ENCODE measurements at regions not wholly inside any gene's neighbourhood (a gene's known extent, or its start where the extent isn't known, plus 50 kb on each side); places are given as distances from the start of the nearest gene placed in this dataset.
"Not testable (repeated sequence)": the region's sequence is repeated elsewhere in the genome, so short reads cannot be mapped to it uniquely, and the experiment has no call there.

DNA sequence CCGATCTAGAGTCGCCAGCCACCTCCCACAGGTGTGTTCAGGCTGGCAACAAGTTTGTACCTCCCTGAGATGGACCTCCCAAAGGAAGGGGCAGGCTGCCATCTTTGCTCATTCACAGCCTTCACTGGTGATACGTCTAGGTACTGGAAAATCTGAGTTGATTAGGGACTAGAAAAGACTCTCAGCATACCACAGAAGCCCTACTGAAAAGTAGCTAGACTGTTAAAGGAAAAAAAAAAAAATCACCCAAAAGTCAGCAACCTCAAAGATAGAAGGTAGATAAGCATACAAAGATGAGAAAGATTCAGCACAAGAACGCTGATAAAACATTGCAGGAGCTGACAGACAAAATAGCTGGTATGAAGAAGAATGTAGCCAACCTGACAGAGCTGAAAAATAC, 128.6 kb upstream of the WDR75 start:
- no peak for DNase-seq

DNA sequence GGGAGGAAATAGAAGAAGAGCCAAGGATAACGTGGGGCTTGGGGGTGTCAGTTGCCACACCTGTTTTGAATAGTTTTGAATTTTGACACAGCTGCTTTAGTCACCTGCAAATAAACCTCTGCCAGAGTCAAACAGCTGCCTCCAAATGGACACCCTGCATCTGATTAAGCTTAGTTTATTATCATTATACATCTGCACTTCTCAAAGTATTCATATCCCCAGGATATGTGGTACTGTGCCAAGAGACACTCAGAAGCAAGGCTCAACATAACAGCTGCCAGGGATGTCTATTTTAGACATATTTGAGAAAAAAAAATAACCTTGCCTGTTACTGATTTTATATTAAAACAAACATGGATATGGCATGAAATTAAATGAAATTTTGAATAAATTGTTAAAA, 122.5 kb upstream of the WDR75 start:
- DNase-seq: no peak

DNA sequence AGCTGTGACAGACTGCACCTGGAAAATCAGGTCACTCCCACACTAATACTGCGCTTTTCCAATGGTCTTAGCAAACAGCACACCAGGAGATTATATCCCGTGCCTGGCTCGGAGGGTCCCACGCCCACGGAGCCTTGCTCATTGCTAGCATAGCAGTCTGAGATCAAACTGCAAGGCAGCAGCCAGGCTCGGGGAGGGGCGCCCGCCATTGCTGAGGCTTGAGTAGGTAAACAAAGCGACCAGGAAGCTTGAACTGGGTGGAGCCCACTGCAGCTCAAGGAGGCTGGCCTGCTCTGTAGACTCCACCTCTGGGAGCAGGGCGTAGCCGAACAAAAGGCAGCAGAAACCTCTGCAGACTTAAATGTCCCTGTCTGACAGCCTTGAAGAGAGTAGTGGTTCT, 121.8 kb upstream of the WDR75 start:
- DNase-seq: not testable (repeated sequence)

DNA sequence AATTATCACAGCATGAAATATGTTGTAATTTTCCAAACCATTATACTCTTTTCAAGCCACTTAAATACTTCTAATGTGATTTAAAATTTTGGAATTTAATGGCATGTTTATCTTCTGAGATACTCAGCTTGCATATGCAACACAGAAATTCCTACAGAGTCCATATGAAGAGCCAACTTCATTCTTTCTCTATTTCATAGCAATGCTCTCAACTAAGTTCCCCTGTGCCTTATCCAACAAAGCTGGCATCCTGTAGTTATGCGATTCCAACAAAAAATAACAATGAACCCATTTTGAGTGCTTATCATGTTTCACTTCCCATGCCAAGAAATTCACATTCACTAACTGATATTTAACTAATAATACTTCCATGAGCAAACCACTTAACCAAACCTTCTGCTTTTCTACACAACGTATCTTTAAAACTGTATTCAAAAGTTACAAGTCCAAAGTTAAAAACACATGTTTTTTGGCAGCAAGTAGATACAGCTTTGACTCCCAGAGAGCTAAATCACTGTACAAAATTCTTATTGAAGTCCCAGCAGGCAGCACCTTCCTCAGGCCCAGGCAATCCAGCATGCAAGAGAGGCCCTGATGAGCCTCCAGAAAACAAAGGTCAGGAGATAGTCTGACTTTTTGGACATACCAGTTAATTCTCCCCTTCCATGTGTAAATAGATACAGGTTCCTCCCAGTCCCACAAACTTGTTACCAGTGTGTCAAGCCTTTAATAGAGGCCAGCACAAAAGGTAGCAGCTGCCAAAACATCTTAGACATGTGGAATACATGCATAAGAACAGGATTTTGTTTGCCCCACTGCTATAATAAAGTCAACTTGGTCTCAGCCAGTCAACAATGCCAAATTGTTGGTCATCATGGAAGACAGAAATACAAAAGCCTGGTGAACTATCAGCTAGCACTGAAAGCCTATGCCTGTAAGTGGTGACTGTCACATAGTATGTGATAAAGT, 113.1 kb upstream of the WDR75 start:
- peak; percentile 84 for DNase-seq

DNA sequence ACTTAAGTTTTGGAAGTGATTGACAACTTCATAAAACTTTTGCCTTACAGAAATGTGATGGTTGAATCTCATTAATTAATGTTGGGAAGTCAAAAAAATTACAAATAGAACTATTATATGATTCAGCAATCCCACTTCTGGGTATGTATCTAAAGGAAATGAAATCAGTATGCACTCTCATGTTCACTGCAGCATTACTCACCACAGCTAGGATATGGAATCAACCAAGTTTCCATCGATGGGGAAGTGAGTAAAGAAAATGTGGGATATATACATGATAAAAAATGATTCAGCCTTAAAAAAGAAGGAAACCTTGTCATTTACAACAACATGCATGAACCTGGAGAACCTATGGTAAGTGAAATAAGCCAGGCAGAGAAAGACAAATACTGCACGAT, 112.4 kb upstream of the WDR75 start:
- DNase-seq: peak; percentile 82

DNA sequence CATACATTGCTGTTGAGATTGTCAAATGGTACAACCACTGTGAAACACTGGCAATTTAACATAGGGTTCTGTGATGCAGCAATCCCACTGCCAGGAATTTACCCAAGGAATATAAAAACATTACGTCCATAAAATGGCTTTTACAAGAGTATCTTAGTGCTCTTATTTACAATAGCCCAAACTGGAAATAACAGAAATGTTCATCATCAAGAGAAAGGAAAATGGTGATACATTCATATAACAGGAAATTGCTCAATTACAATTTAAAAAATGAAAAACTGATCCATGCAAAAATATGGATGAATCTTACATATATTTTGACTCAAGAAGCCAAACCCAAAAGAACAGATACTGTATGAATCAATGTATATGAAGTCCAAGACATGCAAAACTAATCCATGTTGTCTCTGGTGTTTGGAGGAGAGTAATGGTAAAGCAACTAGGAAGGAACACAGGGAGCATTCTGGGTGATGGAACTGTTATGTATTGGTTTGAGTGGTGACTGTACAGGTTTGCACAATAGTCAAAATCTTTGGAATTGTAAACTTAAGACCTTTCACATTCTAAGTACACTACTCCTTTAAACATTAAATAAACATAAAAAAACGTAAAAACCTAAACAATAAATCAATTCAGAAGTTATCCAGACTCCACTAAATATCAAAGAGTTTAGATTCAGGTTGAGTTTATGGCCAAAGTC, 104.8 kb upstream of the WDR75 start:
- DNase-seq: no peak

DNA sequence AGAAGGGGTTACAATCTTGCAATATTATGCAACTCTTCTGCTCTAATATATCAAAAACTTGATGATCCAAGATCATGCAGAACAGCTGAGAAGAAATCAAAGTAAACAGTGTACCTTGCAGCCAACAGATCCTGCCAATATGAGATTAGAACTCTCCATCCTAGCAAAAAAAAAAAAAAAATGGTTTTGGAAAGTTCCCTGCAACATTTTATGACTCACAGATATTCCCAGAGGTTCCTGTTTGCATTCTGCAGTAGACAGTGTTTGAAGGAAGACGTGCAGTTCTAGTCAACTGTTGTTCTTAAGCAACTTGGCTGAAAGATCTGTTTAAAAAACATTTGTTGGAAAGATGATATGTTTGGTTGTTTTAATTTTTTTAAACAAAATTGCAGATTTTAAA, 103.6 kb upstream of the WDR75 start:
- peak; percentile 72 for DNase-seq

DNA sequence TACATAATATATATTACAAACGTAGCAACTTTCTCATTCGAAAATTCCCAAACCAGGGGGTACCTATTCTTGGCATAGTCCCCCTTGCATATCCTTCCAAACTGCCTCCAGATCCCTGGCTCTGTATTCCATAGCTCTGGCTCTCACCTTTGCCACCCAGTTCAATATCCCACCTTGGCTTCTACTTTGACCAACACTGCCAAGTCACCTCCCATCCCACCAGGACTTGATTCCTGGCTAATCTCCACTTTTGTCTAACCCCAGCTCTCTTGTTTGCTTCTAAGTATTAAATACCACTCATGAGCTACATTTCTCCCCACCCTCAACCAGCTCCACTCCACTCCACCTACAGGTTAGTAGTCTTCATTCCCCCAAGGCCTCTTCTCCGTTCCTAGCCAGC, 103.2 kb upstream of the WDR75 start:
- DNase-seq: no peak

DNA sequence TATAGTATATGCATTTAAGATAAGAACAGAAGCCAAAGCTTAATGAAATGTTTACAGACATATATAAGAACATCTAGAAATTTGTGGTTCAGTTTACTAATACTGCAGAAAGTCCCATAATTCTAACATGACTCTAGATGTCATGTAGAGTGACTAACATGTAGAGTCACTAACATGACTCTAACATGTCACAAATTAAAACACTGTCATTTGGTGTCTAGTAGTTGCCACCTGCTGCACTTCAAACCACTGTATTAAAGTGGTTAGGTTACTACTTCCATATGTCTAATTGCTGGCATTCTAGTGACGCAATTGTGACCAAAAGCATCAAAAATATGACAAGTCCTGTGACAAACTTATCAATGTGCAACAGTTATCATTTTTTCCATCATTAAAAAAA, 100.2 kb upstream of the WDR75 start:
- no peak for DNase-seq

DNA sequence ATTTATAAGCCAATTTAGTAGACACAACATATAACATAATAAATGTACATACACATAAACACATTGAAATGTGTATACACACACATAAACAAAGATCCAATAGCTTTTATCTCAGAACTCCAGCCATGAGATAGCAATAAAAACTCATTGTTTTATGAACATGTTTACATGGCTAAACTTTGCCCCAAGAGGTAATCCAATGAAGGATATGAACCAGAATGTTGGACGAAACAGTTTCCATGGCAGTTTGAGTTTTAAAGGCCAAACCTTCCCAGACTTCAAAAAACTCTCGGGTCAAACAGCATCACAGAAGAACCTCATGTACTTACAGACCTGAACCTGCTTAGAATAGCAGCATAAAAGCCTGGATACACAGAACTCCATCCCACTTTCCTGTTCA, 97.2 kb upstream of the WDR75 start:
- DNase-seq: no peak

DNA sequence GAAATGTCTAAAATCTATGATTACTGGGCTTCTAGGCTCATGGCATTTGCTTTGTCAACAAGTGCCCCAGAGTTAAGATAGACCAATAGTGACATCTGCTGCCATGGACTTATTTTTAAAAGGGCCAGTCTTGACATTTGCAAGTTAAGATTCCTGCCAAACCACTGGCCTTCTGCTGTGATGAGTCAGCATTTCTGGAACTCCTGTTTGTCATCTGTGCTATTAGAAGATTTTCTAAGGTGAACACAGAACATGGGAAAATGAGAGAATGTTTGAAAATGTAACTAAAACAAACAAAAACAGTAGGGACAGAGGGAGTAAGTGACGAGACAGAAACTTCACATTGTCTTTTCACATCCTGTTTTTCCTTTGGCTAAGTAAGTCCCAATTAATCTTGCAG, 93.7 kb upstream of the WDR75 start:
- peak; percentile 95 for DNase-seq

DNA sequence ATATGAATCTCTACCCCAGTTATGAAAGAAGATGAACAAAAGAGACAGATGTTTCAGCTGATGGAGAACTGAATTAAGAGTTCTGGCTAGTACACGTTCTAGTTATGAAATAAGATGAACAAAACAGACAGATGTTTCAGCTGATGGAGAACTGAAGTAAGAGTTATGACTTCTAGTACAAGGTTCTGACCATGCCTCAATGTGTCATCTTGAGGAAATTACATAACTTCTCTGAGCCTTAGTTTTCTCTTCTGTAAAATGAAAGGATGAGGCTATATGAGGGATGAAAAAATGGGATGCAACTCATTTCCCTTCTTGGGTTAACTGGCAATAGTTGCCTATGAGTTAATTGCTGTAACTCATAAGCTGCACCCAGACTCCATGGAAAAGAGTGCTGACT, 92.9 kb upstream of the WDR75 start:
- no peak for DNase-seq

DNA sequence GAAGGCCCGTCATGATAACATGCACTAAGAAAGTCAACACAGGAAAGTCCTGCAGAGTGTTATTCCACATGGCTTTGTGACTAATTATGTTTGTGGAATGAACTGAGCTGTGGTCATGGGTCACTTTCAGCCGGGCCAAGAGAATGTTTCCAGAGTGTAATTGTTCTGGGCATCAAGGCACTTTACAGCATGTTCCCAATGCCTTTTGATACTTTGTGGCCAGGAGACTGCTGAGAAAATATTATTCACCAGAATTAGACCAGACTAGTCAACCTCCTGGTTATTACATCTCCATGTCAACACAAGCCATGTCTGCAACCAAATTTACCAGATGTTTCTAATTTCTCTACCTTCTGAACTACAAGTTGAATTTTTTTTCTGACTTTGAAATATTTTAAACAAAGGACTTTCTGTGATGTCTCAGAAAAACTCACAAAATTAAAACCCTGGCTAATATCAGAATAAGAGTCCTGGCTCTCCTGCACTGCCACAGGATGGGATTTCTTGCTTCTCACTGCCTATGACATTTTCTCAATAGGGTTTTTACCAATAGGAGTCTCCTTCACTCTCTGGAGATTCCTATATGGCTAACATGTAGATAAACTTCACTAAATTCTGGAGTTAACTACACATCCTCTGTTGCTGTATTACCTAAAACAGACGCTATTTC, 90.6 kb upstream of the WDR75 start:
- DNase-seq: peak; percentile 93

DNA sequence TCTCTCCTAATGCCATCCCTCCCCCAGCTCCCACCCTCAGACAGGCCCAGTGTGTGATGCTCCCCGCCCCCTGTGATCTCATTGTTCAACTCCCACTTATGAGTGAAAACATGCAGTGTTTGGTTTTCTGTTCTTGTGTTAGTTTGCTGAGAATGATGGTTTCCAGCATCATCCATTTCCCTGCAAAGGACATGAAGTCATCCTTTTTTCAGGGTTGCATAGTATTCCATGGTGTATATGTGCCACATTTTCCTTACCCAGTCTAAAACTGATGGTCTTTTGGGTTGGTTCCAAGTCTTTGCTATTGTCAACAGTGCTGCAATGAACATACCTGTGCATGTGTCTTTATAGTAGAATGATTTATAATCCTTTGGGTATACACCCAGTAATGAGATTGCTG, 89.3 kb upstream of the WDR75 start:
- not testable (repeated sequence) for DNase-seq

DNA sequence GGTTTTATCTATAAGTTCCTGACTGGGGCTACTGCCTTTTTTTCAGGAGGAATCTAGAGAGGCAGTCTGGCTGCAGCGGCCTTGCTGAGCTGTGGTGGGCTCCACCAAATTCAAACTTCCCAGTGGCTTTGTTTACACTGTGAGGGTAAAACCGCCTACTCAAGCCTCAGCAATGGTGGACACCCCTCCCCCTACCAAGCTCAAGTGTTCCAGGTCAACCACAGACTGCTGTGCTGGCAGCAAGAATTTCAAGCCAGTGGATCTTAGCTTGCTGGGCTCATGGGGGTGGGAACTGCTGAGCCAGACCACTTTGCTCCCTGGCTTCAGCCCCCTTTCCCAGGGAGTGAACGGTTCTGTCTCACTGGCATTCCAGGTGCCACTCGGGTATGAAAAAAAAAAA, 83.9 kb upstream of the WDR75 start:
- peak; percentile 50 for DNase-seq

DNA sequence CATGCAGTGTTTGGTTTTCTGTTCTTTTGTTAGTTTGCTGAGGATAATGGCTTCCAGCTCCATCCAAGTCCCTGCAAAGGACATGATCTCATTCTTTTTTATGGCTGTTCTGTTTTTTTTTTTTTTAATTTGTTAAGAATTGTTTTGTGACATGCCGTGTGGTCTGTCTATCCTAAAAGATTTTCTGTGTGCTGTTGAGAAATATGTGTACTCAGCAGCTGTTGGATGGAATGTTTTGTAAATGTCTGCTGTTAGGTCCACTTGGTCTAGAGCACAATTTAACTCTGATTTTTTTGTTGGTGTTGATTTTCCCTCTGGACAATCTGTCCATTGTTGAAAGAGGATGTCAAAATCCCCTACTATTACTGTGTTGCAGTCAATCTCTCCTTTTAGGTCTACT, 80.4 kb upstream of the WDR75 start:
- no peak for DNase-seq

DNA sequence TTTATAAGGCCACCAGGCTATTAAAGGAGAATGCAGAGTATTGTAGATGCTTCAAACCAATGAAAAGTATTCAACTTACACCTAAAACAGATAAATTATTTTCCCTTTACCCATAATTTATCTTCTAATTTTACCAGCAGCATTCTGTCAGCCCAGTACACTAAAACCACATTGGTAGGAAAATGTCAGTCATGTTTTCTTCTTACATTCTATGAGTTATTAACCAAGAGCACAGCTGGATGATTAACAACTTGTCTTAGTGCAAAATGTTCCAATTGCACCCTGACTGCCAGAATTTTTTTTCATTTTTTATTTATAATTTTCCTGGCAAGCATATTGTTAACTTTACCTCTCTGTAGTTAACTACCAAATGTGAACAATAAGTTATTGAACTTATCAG, 79.0 kb upstream of the WDR75 start:
- no peak for DNase-seq

DNA sequence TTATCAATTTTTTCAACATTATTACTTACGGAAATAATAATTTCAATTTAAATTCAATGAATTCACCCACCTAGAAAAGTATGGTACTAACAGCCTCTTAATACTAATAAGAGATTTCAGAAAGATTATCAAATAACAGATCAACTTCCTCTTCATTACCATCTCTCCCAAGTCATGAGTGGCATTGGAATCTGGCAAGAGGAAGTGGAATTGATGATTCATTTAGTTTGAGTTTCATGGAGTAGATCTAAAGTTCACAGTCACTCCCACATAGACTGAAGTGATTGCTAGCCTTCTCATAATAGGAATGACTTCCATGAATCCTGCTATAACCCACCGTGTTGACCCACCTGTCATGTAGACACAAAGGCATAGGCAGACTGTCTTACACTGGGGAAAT, 77.7 kb upstream of the WDR75 start:
- DNase-seq: peak; percentile 58

DNA sequence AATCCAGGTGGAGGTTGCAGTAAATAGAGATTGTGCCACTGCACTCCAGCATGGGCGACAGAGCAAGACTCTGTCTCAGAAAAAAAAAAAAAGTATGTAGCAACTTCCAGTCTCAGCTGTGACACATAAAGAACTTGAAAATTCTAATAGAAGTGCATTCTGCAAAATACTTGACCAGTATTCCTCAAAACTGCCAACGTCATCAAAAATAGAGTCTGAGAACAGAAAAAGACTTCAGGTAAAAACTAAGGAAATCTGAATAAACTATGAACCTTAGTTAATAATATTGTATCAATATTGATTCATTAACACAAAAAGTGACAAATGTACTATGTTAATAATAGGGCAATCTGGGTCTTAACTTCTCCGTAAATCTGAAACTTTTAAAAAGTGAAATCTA, 76.7 kb upstream of the WDR75 start:
- no peak for DNase-seq

DNA sequence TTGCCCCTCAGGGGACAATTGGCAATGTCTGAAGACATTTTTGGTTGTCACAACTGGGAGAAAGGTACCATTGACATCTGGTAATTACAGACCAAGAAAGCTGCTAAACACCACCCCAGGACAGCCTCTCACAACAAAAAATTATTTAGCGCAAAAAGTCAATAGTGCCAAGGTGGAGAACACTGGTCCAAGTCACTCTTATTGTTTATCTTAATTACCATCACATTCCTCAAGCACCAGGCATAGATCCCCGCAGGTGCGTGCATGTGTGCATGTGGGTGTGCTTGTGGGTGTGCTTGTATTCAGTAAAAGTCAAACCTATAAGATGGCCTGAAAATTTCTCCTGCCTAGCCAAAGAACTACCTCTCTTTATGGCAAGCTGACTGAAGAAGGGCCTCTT, 74.9 kb upstream of the WDR75 start:
- no peak for DNase-seq

DNA sequence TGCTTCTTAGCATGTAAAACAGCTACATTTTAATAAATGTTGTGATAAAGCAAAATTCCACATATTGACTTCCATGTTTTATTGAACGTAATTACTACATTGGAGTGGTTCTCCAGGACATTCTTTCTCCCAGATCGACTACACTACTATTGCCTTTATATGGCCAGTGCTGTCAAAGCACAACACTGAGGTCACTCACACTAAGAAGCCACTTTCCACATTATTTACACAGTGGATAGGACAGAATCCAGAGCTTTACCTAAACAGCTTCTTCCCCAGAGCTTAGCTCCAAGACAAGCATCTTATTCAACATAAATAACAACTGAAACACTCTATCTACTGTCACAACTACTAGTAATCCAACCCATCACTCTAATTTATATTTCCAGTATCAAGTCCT, 73.9 kb upstream of the WDR75 start:
- DNase-seq: no peak

DNA sequence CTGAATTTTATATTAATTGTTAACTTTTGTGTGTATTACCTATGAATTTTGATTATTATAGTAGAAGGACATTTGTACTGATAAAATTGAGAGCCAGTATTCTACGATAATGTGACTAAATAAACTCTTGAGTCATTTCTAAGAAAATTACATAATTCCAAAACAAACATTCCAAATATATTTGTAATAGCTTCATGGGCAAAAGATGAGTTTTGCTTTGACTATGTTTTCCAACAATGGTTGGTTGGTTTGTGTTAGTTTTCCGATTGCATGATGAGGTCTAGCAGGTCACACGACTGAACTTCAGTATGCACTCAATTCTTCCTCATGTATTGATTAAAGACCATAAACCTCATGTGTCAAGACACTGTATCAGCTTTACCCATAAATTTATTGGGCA, 71.7 kb upstream of the WDR75 start:
- DNase-seq: peak; percentile 59

DNA sequence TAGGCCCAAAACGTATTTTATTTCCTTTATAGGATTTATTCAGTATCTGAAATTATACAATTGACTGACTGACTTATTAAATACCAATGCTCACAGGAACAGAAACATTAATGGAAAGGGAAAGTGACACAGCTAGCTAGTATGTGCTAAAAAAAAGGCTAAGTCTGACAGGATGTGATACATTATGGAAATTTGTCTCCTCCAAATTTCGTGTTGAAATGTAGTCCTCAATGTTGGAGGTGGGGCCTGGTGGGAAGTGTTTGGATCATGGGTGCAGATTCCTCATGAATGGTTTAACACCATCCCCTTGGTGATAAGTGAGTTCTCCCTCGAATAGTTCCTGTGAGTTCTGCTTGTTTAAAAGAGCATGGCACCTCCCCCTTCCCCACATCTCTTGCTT, 70.6 kb upstream of the WDR75 start:
- peak; percentile 83 for DNase-seq
